K562 (cell line): ENCODE measurements at regions not wholly inside any gene's neighbourhood (a gene's known extent, or its start where the extent isn't known, plus 50 kb on each side); places are given as distances from the start of the nearest gene placed in this dataset.

Experiments
- ATAC-seq: fragments of 200-7000 bp; cut with Tn5 transposase; 3 replicates; pipeline ENCODE4 v1.9.1; 2020; ENCODE audit warnings: moderate library complexity
- BruUV-seq: library from RNA; stranded (reverse); fragments of 400-500 nt; replicated peaks from 2 replicates; lab custom pipeline; 2021; lab: Mats Ljungman, UMichigan
- CTCF ChIA-PET: fragments of 300-600 bp; formaldehyde crosslinking; extraction: SDS; loops from one replicate; lab custom pipeline; 2021; ENCODE audit warnings: low intra/inter-chr PET ratio; lab: Yijun Ruan, JAX
- POLR2A ChIA-PET: fragments of 300-600, 350-650 bp; sonication (Branson Sonifier 250); formaldehyde crosslinking; extraction: SDS; loops from one replicate; lab custom pipeline; 2021; ENCODE audit warnings: antibody characterized with exemption, inconsistent platforms; lab: Yijun Ruan, JAX
- DNase-seq, 4 experiments: peaks; one replicate each; pipeline versions ENCODE4 v3.0.0 to v3.0.0-alpha.2; 2011 to 2018; ENCODE audit warnings: low spot score in 3 of 4, mixed read lengths in 3 of 4; ENCODE audit errors: extremely low read depth in 1 of 4
- FAIRE-seq: peaks from 2 replicates; lab custom pipeline; 2011; peaks lifted over from hg19 to GRCh38; lab: Jason Lieb, UNC
- H2AFZ ChIP-seq: 2 replicates; pipeline ENCODE4 v1.6.0; 2011; ENCODE audit warnings: low read depth, low read length, control low read depth, inconsistent platforms
- H3K27ac ChIP-seq: fragments of 200-600 bp; 3 replicates; pipeline ENCODE4 v1.8.0; 2011; ENCODE audit warnings: low read depth, mild to moderate bottlenecking, control low read depth, inconsistent platforms, low read length, moderate library complexity, mixed read lengths; ENCODE audit errors: extremely low read depth
- H3K27me3 ChIP-seq, 2 experiments: fragments of 300-600 bp in 1 of 2; 2 replicates in 1 of 2; 3 replicates in 1 of 2; pipeline versions ENCODE4 v1.6.0 to v1.8.0; 2011; ENCODE audit warnings: inconsistent platforms in 2 of 2, low read length in 2 of 2, mild to moderate bottlenecking in 1 of 2, mixed read lengths in 1 of 2, moderate library complexity in 1 of 2; ENCODE audit not compliant: control insufficient read depth in 2 of 2, insufficient read depth in 2 of 2
- H3K36me3 ChIP-seq: fragments of 300-600 bp; 3 replicates; pipeline ENCODE4 v1.8.0; 2011; ENCODE audit warnings: mild to moderate bottlenecking, low read length, inconsistent platforms; ENCODE audit not compliant: control insufficient read depth, insufficient read depth
- H3K4me1 ChIP-seq, 2 experiments: fragments of 200-600 bp in 1 of 2; replicated peaks in 1 of 2; 2 replicates in 1 of 2; 3 replicates in 1 of 2; pipeline versions ENCODE4 v1.5.1 to v1.8.0; 2011; ENCODE audit warnings: inconsistent platforms in 2 of 2, low read length in 2 of 2, mild to moderate bottlenecking in 1 of 2, mixed read lengths in 1 of 2, moderate library complexity in 1 of 2; ENCODE audit not compliant: control insufficient read depth in 2 of 2, insufficient read depth in 2 of 2
- H3K4me2 ChIP-seq: 2 replicates; pipeline ENCODE4 v1.6.1; 2011; ENCODE audit warnings: low read length, control low read depth, inconsistent platforms, mixed read lengths; ENCODE audit not compliant: insufficient read depth
- H3K4me3 ChIP-seq: fragments of 200-600 bp; sonication (generic), shearing (Covaris generic); 2 replicates; pipeline ENCODE4 v1.5.1; 2016; ENCODE audit warnings: control low read depth, inconsistent platforms
- H3K79me2 ChIP-seq: fragments of 200-600 bp; 3 replicates; pipeline ENCODE4 v1.8.0; 2011; ENCODE audit warnings: low read length, inconsistent platforms; ENCODE audit not compliant: control insufficient read depth, insufficient read depth
- H3K9ac ChIP-seq, 2 experiments: 2 replicates each; pipeline versions ENCODE4 v1.6.0 to v1.6.1; 2011; ENCODE audit warnings: low read depth in 2 of 2, low read length in 2 of 2, control low read depth in 1 of 2, inconsistent platforms in 1 of 2, mild to moderate bottlenecking in 1 of 2, mixed read lengths in 1 of 2; ENCODE audit not compliant: insufficient read depth in 1 of 2
- H3K9me1 ChIP-seq: one replicate; pipeline ENCODE4 v1.6.0; 2011; ENCODE audit warnings: inconsistent platforms, mild to moderate bottlenecking, low read length, moderate library complexity; ENCODE audit not compliant: control insufficient read depth, insufficient read depth
- H3K9me3 ChIP-seq: replicated peaks from 2 replicates; pipeline ENCODE4 v1.5.1; 2011; ENCODE audit warnings: low read depth, low read length, inconsistent platforms; ENCODE audit not compliant: control insufficient read depth, insufficient read depth
- H4K20me1 ChIP-seq: replicated peaks from 2 replicates; pipeline ENCODE4 v1.6.1; 2011; ENCODE audit warnings: low read length, inconsistent platforms, mixed read lengths; ENCODE audit not compliant: control insufficient read depth, insufficient read depth
- ADNP ChIP-seq: fragments of 200-800 bp; sonication (Bioruptor generic); IDR thresholded peaks from 2 replicates; pipeline ENCODE4 v1.6.1; 2016; ENCODE audit warnings: missing genetic modification characterization, missing compliant biosample characterization
- ELF1 ChIP-seq: fragments of 200-800 bp; sonication (Bioruptor generic); IDR thresholded peaks from 2 replicates; pipeline ENCODE4 v1.6.1; 2016; ENCODE audit warnings: missing genetic modification characterization, missing compliant biosample characterization
- ETV1 ChIP-seq: fragments of 450-650 bp; conservative IDR thresholded peaks from 2 replicates; pipeline ENCODE4 v1.6.1; 2016; ENCODE audit warnings: missing genetic modification characterization, control low read depth, low read depth, missing compliant biosample characterization
- HDAC2 ChIP-seq: fragments of 450-650 bp; IDR thresholded peaks from 2 replicates; pipeline ENCODE4 v1.6.1; 2016; ENCODE audit warnings: mild to moderate bottlenecking
- HDGF ChIP-seq: fragments of 450-650 bp; IDR thresholded peaks from 2 replicates; pipeline ENCODE4 v1.6.1; 2016
- KAT7 ChIP-seq: sonication (generic); formaldehyde crosslinking; IDR thresholded peaks from 2 replicates; pipeline ENCODE4 v1.8.0; 2022; ENCODE audit warnings: missing genetic modification reagents, mild to moderate bottlenecking, borderline replicate concordance
- KAT8 ChIP-seq: fragments of 450-650 bp; IDR thresholded peaks from 2 replicates; pipeline ENCODE4 v1.6.1; 2016; ENCODE audit warnings: low read depth, mild to moderate bottlenecking
- KDM5B ChIP-seq: fragments of 200-600 bp; sonication (generic); IDR thresholded peaks from 2 replicates; pipeline ENCODE4 v1.6.1; 2012; ENCODE audit warnings: low read depth, mild to moderate bottlenecking, moderate library complexity, low read length, control low read depth, inconsistent platforms; ENCODE audit not compliant: insufficient replicate concordance
- KLF13 ChIP-seq: fragments of 450-650 bp; IDR thresholded peaks from 2 replicates; pipeline ENCODE4 v1.6.1; 2016; ENCODE audit warnings: missing genetic modification characterization, low read depth, mild to moderate bottlenecking, missing compliant biosample characterization, moderate library complexity, borderline replicate concordance
- MED1 ChIP-seq: sonication (generic); formaldehyde crosslinking; IDR thresholded peaks from 2 replicates; pipeline ENCODE4 v1.8.1; 2023; ENCODE audit warnings: missing genetic modification reagents, borderline replicate concordance
- POLR2H ChIP-seq: IDR thresholded peaks from 2 replicates; pipeline ENCODE4 v1.6.1; 2016; ENCODE audit warnings: missing genetic modification characterization, low read depth, mild to moderate bottlenecking, control low read depth, missing compliant biosample characterization, moderate library complexity
- PPARD ChIP-seq: fragments of 250-450 bp; sonication (Bioruptor Pico); IDR thresholded peaks from 2 replicates; pipeline ENCODE4 v1.8.0; 2022; ENCODE audit warnings: inconsistent platforms, mild to moderate bottlenecking, moderate library complexity
- RBFOX2 ChIP-seq: fragments of 200-400 bp; formaldehyde crosslinking; IDR thresholded peaks from 2 replicates; pipeline ENCODE4 v1.6.1; 2017; ENCODE audit warnings: low read depth, mild to moderate bottlenecking, low read length, moderate library complexity
- RFX1 ChIP-seq: fragments of 450-650 bp; IDR thresholded peaks from 2 replicates; pipeline ENCODE4 v1.6.1; 2016; ENCODE audit warnings: mild to moderate bottlenecking, moderate library complexity
- TAL1 ChIP-seq: fragments of 450-650 bp; IDR thresholded peaks from 2 replicates; pipeline ENCODE4 v1.6.1; 2016; ENCODE audit warnings: mild to moderate bottlenecking
- WGBS: fragments of 100-300 bp; shearing (Covaris generic); methylation state at CpG from one replicate; pipeline ENCODE4 v1.1.6; 2016; ENCODE audit warnings: low coverage, mixed read lengths; ENCODE audit not compliant: insufficient coverage; ENCODE audit errors: missing lambda C conversion rate; 5-methylcytosine and 5-hydroxymethylcytosine counted together
- in situ Hi-C: fragments of 300-500 bp; cut with MboI; formaldehyde crosslinking; loops from 4 replicates; pipeline ENCODE4 v1.15.0; 2018; ENCODE audit warnings: inconsistent platforms, mixed read lengths
- intact Hi-C: fragments of 100-400 bp; cut with micrococcal nuclease; formaldehyde crosslinking; loops from 2 replicates; pipeline ENCODE4 v1.14.2; 2022
- TF ChIP-seq, protein P1 (sequence below), 2 experiments: fragments of 450-650 bp; conservative IDR thresholded peaks; 2 replicates each; pipeline ENCODE4 v1.6.1; 2017; ENCODE audit warnings: mild to moderate bottlenecking in 2 of 2, moderate library complexity in 2 of 2
- TF ChIP-seq, protein P2 (sequence below): fragments of 250-450 bp; sonication (Bioruptor Pico); IDR thresholded peaks from 2 replicates; pipeline ENCODE4 v1.8.0; 2021; ENCODE audit warnings: borderline replicate concordance, mild to moderate bottlenecking, moderate library complexity; ENCODE audit not compliant: poor library complexity, severe bottlenecking
- TF ChIP-seq, protein P3 (sequence below): IDR thresholded peaks from 3 replicates; pipeline ENCODE4 v1.6.1; 2011; ENCODE audit warnings: borderline replicate concordance, mild to moderate bottlenecking; ENCODE audit not compliant: insufficient read length, insufficient read depth

DNA sequence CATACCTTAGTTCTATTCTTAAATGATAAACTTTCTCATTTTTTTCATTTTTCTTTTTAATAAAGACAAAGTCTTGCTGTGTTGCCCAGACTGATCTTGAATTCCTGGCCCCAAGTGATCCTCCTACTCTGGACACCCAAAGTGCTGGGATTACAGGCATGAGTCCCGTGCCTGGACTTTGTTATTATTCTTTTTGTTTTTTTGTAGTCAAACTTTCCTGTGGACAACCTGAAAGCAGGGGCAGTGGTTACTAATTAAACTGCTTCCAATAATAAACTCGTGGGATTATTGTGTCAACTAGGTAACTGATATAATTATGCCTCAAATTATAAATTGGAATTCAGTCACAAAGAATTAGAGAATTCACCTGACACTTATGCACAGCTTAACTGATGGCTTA lies 107.8 kb upstream of the RAPGEF2 start:
- Histone ChIP-seq H3K4me2 (no peak overlapping the region), H3K36me3 (no peaks in the 10 kb centered on the region), H3K4me3 (no peak overlapping the region), H2AFZ (no peak overlapping the region; the same call in 1 of the 2 replicates), H3K9me1 (no peaks in the 10 kb centered on the region), H3K9me3 (no peaks in the 10 kb centered on the region), H3K27me3 (no peaks in the 10 kb centered on the region), H3K4me1 (peaks cover 0 to 6% of the 10 kb centered on the region in 2 experiments; a peak in 2 of 5 replicates), H3K9ac (no peak overlapping the region), H3K27ac (no peak overlapping the region), H3K79me2 (no peaks in the 10 kb centered on the region), H4K20me1 (no peaks in the 10 kb centered on the region)
- FAIRE-seq, result no peak
- CTCF ChIA-PET, result no interaction called here
- no peak for DNase-seq
- BruUV-seq, result no TSS peak
- in situ Hi-C loops, result no loop called here
- ATAC-seq, result no peak
- intact Hi-C loops, result no loop called here
- 30% methylated on average over 2 of the region's 2 CpGs for WGBS
- POLR2A ChIA-PET, result interaction anchor here (0.8 kb wide), 1 partner anchor 12 kb away, joined by 4 read pairs; no protein-coding TSS in a partner anchor
- TF ChIP-seq, protein P1, sequence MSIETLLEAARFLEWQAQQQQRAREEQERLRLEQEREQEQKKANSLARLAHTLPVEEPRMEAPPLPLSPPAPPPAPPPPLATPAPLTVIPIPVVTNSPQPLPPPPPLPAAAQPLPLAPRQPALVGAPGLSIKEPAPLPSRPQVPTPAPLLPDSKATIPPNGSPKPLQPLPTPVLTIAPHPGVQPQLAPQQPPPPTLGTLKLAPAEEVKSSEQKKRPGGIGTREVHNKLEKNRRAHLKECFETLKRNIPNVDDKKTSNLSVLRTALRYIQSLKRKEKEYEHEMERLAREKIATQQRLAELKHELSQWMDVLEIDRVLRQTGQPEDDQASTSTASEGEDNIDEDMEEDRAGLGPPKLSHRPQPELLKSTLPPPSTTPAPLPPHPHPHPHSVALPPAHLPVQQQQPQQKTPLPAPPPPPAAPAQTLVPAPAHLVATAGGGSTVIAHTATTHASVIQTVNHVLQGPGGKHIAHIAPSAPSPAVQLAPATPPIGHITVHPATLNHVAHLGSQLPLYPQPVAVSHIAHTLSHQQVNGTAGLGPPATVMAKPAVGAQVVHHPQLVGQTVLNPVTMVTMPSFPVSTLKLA (conservative IDR thresholded peaks at IDR 0.05), result no peak
- TF ChIP-seq TAL1, result no peak
- TF ChIP-seq MED1, result no peak
- TF ChIP-seq ELF1 (tag), result no peak
- no peak for TF ChIP-seq ETV1
- no peak for TF ChIP-seq KAT7 (CRISPR knock-in tag)
- TF ChIP-seq KLF13 (tag), result no peak
- no peak for TF ChIP-seq HDGF
- no peak for TF ChIP-seq KDM5B
- TF ChIP-seq ADNP, result no peak
- TF ChIP-seq, protein P2, sequence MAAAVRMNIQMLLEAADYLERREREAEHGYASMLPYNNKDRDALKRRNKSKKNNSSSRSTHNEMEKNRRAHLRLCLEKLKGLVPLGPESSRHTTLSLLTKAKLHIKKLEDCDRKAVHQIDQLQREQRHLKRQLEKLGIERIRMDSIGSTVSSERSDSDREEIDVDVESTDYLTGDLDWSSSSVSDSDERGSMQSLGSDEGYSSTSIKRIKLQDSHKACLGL (CRISPR knock-in tag), result no peak
- TF ChIP-seq KAT8, result no peak
- TF ChIP-seq RBFOX2, result no peak
- TF ChIP-seq RFX1, result no peak
- TF ChIP-seq POLR2H (tag), result no peak
- TF ChIP-seq, protein P3, sequence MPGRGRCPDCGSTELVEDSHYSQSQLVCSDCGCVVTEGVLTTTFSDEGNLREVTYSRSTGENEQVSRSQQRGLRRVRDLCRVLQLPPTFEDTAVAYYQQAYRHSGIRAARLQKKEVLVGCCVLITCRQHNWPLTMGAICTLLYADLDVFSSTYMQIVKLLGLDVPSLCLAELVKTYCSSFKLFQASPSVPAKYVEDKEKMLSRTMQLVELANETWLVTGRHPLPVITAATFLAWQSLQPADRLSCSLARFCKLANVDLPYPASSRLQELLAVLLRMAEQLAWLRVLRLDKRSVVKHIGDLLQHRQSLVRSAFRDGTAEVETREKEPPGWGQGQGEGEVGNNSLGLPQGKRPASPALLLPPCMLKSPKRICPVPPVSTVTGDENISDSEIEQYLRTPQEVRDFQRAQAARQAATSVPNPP, result no peak
- TF ChIP-seq PPARD (CRISPR knock-in tag), result no peak
- no peak for TF ChIP-seq HDAC2
- TF ChIP-seq, all 486 proteins: peak for 0
